NOMO-1 (cell line): ENCODE measurements at regions not wholly inside any gene's neighbourhood (a gene's known extent, or its start where the extent isn't known, plus 50 kb on each side); places are given as distances from the start of the nearest gene placed in this dataset.
"Not testable (repeated sequence)": the region's sequence is repeated elsewhere in the genome, so short reads cannot be mapped to it uniquely, and the experiment has no call there.

Experiments used
- DNase-seq, 2 experiments: peaks; one replicate each; lab custom pipeline; 2025; ENCODE audit not compliant: unreplicated experiment in 2 of 2; lab: John Stamatoyannopoulos, UW

- DNase-seq, result no peak
Measured at GRCh38 chr14:106460916-106461315, 934.5 kb downstream of the TMEM121 start.

GRCh38 chr14:106466483-106466882 lies 940.1 kb downstream of the TMEM121 start:
- not testable (repeated sequence) for DNase-seq

- not testable (repeated sequence) for DNase-seq
Measured at GRCh38 chr14:106468869-106469268, 942.5 kb downstream of the TMEM121 start.

DNA sequence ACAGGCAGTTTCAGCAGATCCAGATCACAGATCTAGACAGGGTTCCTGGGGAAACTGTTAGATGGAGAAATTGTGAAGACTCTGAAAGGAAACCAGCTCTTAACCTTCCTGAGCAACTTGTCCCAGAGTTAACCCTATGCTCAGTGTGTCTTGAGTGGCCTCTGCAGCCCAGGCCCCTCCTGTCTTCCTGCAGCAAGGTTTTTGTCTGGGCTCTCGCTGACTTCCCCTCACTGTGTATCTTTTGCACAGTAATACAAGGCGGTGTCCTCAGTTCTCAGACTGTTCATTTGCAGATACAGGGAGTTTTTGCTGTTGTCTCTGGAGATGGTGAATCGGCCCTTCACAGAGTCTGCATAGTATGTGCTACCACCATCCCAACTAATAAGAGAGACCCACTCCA lies 943.6 kb downstream of the TMEM121 start:
- not testable (repeated sequence) for DNase-seq

DNA sequence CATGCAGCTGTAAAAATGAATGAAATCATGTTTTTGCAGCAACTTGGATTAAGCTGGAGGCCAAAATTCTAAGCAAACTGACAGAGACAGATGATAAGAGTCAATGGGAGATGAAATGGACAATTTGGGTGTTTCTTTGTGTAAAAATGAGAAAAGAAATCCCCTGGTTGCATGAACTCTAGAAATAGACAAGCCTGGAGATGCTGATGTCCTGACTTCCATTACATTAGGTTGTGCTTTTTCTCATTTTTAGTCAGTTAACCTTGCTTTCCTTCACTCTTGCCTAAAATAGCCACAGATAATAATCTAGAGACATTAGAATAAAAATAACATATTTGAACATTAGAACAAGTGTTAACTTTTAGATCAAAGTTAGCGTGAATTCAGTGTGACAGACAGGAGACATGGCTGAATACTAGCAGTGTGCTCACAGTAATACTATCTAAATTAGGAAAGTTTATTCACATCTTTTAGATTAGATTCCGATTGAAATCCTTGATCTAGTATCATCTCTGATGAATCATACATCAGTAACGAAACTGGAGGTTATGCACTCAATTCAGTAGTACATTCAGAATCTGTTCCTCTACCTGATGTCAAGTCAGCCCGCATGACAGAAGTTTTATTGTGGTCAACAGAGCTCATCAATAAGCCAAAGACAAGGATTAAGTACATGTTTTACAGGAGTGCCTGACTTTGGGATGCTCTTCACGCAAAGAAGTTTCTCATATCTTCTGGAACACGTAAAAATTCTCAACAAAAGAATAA lies 948.1 kb downstream of the TMEM121 start:
- not testable (repeated sequence) for DNase-seq

DNA sequence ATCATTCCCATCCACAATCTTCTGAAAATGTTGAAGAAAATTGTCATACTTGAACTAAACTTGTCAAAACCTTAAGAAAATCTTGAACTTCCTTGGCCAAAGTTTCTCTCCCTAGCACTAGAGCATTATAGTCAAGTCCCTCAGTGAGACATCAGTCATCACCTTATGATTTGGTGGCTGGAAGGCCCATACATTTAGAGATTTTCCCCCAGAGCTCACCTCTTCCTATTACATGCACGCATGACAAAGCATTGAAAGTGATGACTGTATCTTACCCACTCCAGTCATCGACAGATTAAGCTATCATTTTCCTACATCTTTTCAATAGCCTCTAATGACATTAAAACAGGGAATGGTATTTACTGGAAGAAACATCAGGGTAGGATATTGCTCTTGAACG lies 948.8 kb downstream of the TMEM121 start:
- DNase-seq, result not testable (repeated sequence)

- not testable (repeated sequence) for DNase-seq
Measured at GRCh38 chr14:106477600-106477999, 951.2 kb downstream of the TMEM121 start.

- DNase-seq, result not testable (repeated sequence)
Measured at GRCh38 chr14:106480287-106480686, 953.9 kb downstream of the TMEM121 start.

- DNase-seq, result not testable (repeated sequence)
Measured at GRCh38 chr14:106482213-106482612, 955.8 kb downstream of the TMEM121 start.

DNA sequence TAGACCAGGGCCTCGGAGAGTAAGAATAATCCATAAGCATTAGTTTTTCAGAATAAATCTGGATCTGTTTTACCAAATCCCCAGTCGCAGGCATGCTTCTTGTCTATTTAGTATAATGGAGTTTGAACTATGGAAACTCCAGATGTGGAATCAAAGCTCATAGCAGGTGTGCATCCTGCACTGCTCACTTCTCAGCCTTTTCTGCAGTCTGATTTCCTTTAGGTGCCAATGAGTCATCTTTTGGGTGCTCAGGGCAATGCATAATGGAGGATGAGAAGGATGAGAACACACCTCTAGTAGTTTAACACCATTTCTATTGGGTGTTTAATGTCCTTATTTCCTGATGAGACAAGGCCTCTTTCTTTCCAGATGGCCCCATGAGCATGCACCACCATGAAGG lies 961.2 kb downstream of the TMEM121 start:
- DNase-seq, result no peak

DNA sequence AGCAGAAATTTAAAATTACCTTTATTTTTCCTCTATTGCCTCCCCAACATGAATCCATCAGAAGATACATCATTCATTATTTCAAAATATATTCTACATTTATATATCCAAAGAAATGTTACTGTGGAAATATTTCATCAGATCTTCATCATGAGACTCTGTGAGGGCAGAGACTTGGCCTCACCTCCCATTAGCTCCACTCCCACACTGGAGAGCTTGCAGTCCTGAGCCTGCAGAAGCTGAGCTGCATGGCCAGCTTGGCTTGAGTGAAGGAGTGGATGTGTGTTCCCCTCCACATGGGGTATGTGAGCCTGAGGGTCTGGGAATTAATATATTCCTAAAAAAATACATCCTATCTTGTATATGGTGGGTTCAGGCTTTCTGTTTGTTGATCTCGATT lies 961.9 kb downstream of the TMEM121 start:
- no peak for DNase-seq

DNA sequence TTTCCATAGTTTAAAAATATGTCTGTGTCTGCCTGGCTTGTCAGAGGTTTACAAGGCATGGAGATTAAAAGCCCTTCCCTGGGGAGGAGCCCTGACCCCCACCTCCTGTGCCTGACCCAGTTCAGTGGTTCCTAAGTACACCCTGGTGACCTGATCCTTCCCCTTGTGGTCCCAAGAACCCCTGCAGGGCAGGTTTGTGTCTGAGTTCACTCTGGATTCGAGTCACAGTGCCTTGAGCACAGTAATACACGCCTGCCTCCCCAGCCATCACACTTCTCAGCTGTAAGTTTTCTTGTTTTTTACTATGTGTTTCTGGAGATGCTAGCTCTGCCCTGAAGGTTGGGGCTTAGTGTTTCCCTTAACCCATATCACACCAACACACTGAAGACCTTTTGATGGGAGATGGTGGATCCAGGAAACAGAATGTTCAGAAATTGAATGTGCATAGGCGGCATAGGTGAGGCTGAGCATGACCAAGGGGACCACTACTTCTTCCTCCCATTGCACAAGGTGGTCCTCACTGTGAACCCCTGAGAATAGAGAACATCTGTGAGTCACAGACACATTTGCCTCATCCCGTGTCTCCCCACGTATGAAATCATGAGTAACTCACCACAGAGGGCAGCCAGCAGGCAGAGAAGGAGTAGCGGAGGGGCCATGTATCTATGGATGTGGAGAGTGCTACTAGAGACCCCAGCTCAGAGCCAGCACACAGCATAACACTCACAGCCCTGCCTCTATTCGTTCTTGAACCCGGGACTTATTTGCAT lies 962.9 kb downstream of the TMEM121 start:
- DNase-seq, result no peak

DNA sequence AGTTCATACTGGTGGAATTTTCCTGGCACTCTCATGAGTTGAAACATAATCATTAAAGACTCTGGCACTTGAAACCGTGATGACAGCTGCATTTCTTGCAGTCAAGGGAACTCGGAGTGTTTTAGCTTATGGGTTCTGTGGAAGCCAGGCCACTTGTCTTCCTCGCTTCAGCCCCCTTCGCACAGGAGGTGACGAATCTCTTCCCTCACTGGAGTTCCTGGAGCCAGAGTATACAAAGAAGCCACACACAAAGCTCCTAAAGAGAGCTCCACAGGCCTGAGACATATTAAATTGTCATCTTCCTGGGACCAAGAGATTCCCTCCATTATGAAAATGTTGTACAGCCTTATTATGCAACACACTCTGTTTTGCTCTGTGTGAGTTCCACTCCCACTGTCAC lies 964.1 kb downstream of the TMEM121 start:
- no peak for DNase-seq

- no peak for DNase-seq
Measured at GRCh38 chr14:106491851-106492250, 965.5 kb downstream of the TMEM121 start.

DNA sequence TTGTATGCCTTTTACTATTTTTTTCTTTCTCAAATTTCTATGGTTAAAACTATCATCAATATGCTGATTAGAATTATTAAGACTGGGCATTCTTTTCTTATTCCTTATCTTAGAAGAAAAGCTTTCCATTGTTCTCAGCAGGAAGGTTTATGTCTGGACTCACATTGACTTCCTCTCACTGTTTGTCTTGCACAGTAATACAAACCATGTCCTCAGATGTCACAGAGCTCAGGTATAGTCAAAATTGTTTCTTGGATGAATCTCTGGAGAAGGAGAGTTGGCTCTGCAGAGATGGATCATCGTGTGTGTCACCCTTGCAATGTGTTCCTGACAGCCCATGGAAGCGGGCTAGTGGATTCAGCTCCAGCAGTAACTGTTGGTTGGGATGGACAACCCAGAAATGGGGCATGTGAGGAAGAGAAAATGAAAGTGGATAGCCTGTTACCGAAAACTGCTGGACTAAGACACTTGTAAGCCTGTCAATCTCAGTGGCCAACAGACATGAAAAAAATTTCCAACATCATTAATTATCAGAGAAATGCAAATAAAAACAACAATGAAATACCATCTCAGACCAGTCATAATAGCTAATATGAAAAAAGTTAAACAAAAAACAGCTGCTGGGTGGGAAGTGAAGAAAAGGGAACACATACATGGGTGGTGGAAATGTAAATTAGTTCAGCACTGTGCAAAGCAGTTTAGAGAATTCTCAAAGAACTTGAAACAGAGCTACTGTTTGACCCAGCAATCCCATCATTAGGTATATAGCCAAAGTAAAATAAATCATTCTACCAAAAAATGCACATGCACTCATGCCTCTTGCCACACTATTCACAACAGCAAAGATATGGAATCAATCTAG lies 967.8 kb downstream of the TMEM121 start:
- peak in 1 of 2 experiments; percentile 26 for DNase-seq

DNA sequence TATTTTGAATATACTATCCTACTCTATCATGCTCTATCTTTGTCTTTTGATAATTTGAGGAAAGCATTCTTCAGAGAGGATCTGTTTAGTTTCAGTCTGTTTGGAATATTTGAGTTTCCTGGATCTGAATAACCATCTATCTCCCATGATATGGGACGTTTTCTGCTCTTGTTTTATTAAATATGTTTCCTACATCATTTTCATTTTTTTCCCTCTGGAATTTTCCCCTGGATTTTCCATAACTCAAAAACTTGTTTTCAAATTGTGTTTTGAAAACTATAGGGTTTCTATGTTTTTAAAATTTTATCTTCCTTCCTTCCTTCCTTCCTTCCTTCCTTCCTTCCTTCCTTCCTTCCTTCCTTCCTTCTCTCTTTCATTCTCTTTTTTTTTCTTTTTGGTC lies 974.2 kb downstream of the TMEM121 start:
- no peak for DNase-seq

GRCh38 chr14:106501898-106502297 lies 975.5 kb downstream of the TMEM121 start:
- no peak for DNase-seq

GRCh38 chr14:106505366-106505765 lies 979.0 kb downstream of the TMEM121 start:
- no peak for DNase-seq

GRCh38 chr14:106506881-106507305 lies 980.5 kb downstream of the TMEM121 start:
- DNase-seq, result no peak

DNA sequence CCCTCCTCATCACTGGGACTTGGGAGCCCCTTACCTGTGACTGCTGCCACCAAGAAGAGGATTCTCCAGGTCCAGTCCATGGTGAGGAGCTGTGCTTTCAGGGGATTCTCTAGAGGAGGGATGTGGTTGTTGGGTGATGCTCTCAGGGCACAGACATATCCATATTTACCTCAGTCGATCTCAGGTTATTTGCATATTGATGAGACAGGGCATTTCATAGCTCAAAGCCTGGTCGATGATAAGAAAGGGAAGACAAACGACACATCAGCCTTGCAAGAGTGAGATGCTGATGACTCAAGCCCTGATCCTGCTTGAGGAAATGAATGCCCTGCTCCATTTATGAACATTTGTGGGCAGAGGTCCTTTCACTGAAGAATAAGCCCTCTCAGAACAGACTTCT lies 981.0 kb downstream of the TMEM121 start:
- DNase-seq, result no peak

GRCh38 chr14:106508216-106508615 lies 981.8 kb downstream of the TMEM121 start:
- no peak for DNase-seq
